HEK293 (cell line): ENCODE measurements at regions not wholly inside any gene's neighbourhood (a gene's known extent, or its start where the extent isn't known, plus 50 kb on each side); places are given as distances from the start of the nearest gene placed in this dataset.

Experiments
- CTCF ChIA-PET: fragments of 350-600 bp; formaldehyde crosslinking; extraction: SDS; loops from one replicate; lab custom pipeline; 2021; ENCODE audit warnings: antibody characterized with exemption; lab: Yijun Ruan, JAX
- POLR2A ChIA-PET: fragments of 300-600 bp; formaldehyde crosslinking; extraction: SDS; loops from one replicate; lab custom pipeline; 2020; ENCODE audit warnings: antibody characterized with exemption, inconsistent platforms; lab: Yijun Ruan, JAX
- H3K27ac ChIP-seq: fragments of 200-500 bp; sonication (Bioruptor generic); 2 replicates; pipeline ENCODE4 v1.5.1; 2014; ENCODE audit warnings: low read depth, low read length, control low read depth, inconsistent platforms; ENCODE audit errors: extremely low read depth
- H3K36me3 ChIP-seq, 2 experiments: fragments of 200-500 bp in 1 of 2; sonication (Bioruptor generic) in 1 of 2; 1 replicate in 1 of 2; 2 replicates in 1 of 2; pipeline ENCODE4 v1.5.1; 2014 to 2017; ENCODE audit warnings: inconsistent platforms in 2 of 2, low read length in 2 of 2; ENCODE audit not compliant: control insufficient read depth in 2 of 2, insufficient read depth in 1 of 2
- H3K4me1 ChIP-seq: fragments of 200-500 bp; sonication (Bioruptor generic); 2 replicates; pipeline ENCODE4 v1.5.1; 2014; ENCODE audit warnings: mild to moderate bottlenecking, low read length, inconsistent platforms; ENCODE audit not compliant: control insufficient read depth, insufficient read depth
- H3K4me3 ChIP-seq: 2 replicates; pipeline ENCODE4 v1.5.1; 2011; ENCODE audit warnings: low read depth, mild to moderate bottlenecking, control low read depth, low read length, moderate library complexity
- H3K9me3 ChIP-seq: fragments of 200-500 bp; sonication (Bioruptor generic); 2 replicates; pipeline ENCODE4 v1.5.1; 2014; ENCODE audit warnings: low read depth, low read length, inconsistent platforms; ENCODE audit not compliant: control insufficient read depth, insufficient read depth
- HIC1 ChIP-seq: fragments of 450-650 bp; formaldehyde crosslinking; IDR thresholded peaks from 2 replicates; pipeline ENCODE4 v1.5.1; 2016; ENCODE audit warnings: missing biosample characterization, missing genetic modification characterization
- KLF7 ChIP-seq: fragments of 450-650 bp; formaldehyde crosslinking; IDR thresholded peaks from 2 replicates; pipeline ENCODE4 v1.5.1; 2016; ENCODE audit warnings: missing biosample characterization, missing genetic modification characterization, borderline replicate concordance
- OSR2 ChIP-seq: fragments of 450-650 bp; formaldehyde crosslinking; IDR thresholded peaks from 2 replicates; pipeline ENCODE4 v1.5.1; 2016; ENCODE audit warnings: missing biosample characterization, missing genetic modification characterization
- PRDM6 ChIP-seq: fragments of 450-650 bp; formaldehyde crosslinking; IDR thresholded peaks from 2 replicates; pipeline ENCODE4 v1.5.1; 2017; ENCODE audit warnings: missing biosample characterization, missing genetic modification characterization
- YY1 ChIP-seq: fragments of 450-650 bp; formaldehyde crosslinking; IDR thresholded peaks from 2 replicates; pipeline ENCODE4 v1.5.1; 2018; ENCODE audit warnings: missing biosample characterization, missing genetic modification characterization
- ZBTB17 ChIP-seq: fragments of 450-650 bp; formaldehyde crosslinking; IDR thresholded peaks from 2 replicates; pipeline ENCODE4 v1.5.1; 2016; ENCODE audit warnings: missing biosample characterization, missing genetic modification characterization
- ZEB2 ChIP-seq: fragments of 450-650 bp; formaldehyde crosslinking; IDR thresholded peaks from 2 replicates; pipeline ENCODE4 v1.5.1; 2016; ENCODE audit warnings: missing biosample characterization, missing genetic modification characterization
- ZFP41 ChIP-seq: fragments of 450-650 bp; formaldehyde crosslinking; IDR thresholded peaks from 2 replicates; pipeline ENCODE4 v1.5.1; 2016; ENCODE audit warnings: missing biosample characterization, missing genetic modification characterization, borderline replicate concordance
- ZNF132 ChIP-seq: fragments of 450-650 bp; formaldehyde crosslinking; IDR thresholded peaks from 2 replicates; pipeline ENCODE4 v1.5.1; 2017; ENCODE audit warnings: missing biosample characterization, missing genetic modification characterization, borderline replicate concordance
- ZNF202 ChIP-seq: fragments of 450-650 bp; formaldehyde crosslinking; IDR thresholded peaks from 2 replicates; pipeline ENCODE4 v1.5.1; 2016; ENCODE audit warnings: missing biosample characterization, missing genetic modification characterization, borderline replicate concordance
- ZNF239 ChIP-seq: fragments of 450-650 bp; formaldehyde crosslinking; IDR thresholded peaks from 2 replicates; pipeline ENCODE4 v1.5.1; 2016; ENCODE audit warnings: missing biosample characterization, missing genetic modification characterization
- ZNF324 ChIP-seq: fragments of 450-650 bp; formaldehyde crosslinking; IDR thresholded peaks from 2 replicates; pipeline ENCODE4 v1.5.1; 2016; ENCODE audit warnings: missing biosample characterization, missing genetic modification characterization
- ZNF391 ChIP-seq: fragments of 450-650 bp; formaldehyde crosslinking; IDR thresholded peaks from 2 replicates; pipeline ENCODE4 v1.5.1; 2016; ENCODE audit warnings: low read depth, missing biosample characterization, missing genetic modification characterization, borderline replicate concordance
- ZNF510 ChIP-seq: fragments of 450-650 bp; formaldehyde crosslinking; IDR thresholded peaks from 2 replicates; pipeline ENCODE4 v1.5.1; 2018; ENCODE audit warnings: mild to moderate bottlenecking, missing genetic modification characterization, missing biosample characterization; ENCODE audit not compliant: insufficient replicate concordance
- ZNF518A ChIP-seq: fragments of 450-650 bp; formaldehyde crosslinking; conservative IDR thresholded peaks from 2 replicates; pipeline ENCODE4 v1.5.1; 2016; ENCODE audit warnings: low read depth, missing biosample characterization, missing genetic modification characterization
- ZNF529 ChIP-seq: fragments of 450-650 bp; formaldehyde crosslinking; IDR thresholded peaks from 2 replicates; pipeline ENCODE4 v1.5.1; 2017; ENCODE audit warnings: missing genetic modification characterization, missing biosample characterization; ENCODE audit not compliant: insufficient replicate concordance
- ZNF548 ChIP-seq: fragments of 450-650 bp; formaldehyde crosslinking; IDR thresholded peaks from 2 replicates; pipeline ENCODE4 v1.5.1; 2016; ENCODE audit warnings: missing biosample characterization, missing genetic modification characterization
- TF ChIP-seq, protein P1 (sequence below): fragments of 450-650 bp; formaldehyde crosslinking; conservative IDR thresholded peaks from 2 replicates; pipeline ENCODE4 v1.5.1; 2016; ENCODE audit warnings: low read depth, missing biosample characterization, missing genetic modification characterization

- TF ChIP-seq ZNF518A: no peak
- TF ChIP-seq ZNF239: no peak
- TF ChIP-seq OSR2: no peak
- no peak for TF ChIP-seq PRDM6 (tag by site-specific recombination)
- TF ChIP-seq KLF7 (tag by site-specific recombination): no peak
- TF ChIP-seq ZNF529: no peak
- TF ChIP-seq ZEB2 (tag by site-specific recombination): no peak
- TF ChIP-seq ZNF391 (tag by site-specific recombination): no peak
- no peak for TF ChIP-seq YY1
- TF ChIP-seq HIC1: no peak
- no peak for TF ChIP-seq ZNF132
These were observed 158.6 kb upstream of the C1orf174 start (continued) for GRCh38 chr1:4058706-4059105.

- ChIA-PET CTCF (no interaction called here), POLR2A (no interaction called here)
- Histone ChIP-seq H3K4me3 (no peak overlapping the region), H3K4me1 (no peaks in the 10 kb centered on the region), H3K9me3 (no peaks in the 10 kb centered on the region), H3K36me3 (no peaks in the 10 kb centered on the region), H3K27ac (no peak overlapping the region)
- no peak for TF ChIP-seq ZNF202 (tag by site-specific recombination)
- TF ChIP-seq, protein P1, sequence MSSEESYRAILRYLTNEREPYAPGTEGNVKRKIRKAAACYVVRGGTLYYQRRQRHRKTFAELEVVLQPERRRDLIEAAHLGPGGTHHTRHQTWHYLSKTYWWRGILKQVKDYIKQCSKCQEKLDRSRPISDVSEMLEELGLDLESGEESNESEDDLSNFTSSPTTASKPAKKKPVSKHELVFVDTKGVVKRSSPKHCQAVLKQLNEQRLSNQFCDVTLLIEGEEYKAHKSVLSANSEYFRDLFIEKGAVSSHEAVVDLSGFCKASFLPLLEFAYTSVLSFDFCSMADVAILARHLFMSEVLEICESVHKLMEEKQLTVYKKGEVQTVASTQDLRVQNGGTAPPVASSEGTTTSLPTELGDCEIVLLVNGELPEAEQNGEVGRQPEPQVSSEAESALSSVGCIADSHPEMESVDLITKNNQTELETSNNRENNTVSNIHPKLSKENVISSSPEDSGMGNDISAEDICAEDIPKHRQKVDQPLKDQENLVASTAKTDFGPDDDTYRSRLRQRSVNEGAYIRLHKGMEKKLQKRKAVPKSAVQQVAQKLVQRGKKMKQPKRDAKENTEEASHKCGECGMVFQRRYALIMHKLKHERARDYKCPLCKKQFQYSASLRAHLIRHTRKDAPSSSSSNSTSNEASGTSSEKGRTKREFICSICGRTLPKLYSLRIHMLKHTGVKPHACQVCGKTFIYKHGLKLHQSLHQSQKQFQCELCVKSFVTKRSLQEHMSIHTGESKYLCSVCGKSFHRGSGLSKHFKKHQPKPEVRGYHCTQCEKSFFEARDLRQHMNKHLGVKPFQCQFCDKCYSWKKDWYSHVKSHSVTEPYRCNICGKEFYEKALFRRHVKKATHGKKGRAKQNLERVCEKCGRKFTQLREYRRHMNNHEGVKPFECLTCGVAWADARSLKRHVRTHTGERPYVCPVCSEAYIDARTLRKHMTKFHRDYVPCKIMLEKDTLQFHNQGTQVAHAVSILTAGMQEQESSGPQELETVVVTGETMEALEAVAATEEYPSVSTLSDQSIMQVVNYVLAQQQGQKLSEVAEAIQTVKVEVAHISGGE (tag by site-specific recombination): no peak
- TF ChIP-seq ZBTB17: no peak
- no peak for TF ChIP-seq ZFP41 (tag by site-specific recombination)
- TF ChIP-seq ZNF510: no peak
- no peak for TF ChIP-seq ZNF324
- TF ChIP-seq ZNF548 (tag by site-specific recombination): no peak
These were observed 159.2 kb upstream of the C1orf174 start for GRCh38 chr1:4059270-4059669.
